ENCODE measurements at regions not wholly inside any gene's neighbourhood (a gene's known extent, or its start where the extent isn't known, plus 50 kb on each side); places are given as distances from the start of the nearest gene placed in this dataset.

DNA sequence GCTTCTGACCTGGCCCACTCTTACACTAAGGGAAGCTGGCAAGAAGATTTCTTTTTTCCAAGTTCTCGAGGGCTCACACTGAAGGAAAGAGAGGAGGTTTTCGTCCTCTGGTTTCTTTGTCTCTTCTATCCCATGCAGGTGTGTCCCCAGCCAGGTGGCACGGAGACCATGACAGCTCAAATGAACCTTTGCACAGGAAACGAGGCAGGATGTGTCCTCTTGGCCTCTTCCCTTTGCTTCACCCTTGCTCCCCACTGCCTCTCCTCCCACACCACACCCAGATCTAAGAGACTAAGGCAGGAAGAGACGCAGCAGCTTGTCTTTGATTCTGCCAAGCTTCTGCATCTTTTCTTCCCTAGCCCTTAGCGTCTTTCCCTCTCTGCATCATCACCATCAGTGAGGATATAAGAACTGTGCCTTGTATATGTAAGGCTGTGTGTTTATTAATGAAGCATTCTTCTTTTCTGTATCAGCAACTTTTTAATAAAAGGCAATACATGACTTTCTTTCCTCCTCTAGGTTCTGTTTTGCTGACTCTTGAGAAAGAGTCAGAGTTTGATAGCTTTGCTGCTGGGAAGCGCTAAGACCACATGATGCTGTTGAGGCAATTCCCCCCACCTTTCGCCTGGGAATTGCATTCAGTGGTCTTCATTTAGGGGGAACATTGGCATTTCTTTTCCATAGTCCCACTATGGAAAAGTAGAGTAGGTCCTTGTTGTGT lies 56.0 kb upstream of the PARVA start (continued):
- TF ChIP-seq, protein P1, sequence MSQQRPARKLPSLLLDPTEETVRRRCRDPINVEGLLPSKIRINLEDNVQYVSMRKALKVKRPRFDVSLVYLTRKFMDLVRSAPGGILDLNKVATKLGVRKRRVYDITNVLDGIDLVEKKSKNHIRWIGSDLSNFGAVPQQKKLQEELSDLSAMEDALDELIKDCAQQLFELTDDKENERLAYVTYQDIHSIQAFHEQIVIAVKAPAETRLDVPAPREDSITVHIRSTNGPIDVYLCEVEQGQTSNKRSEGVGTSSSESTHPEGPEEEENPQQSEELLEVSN (IDR thresholded peaks at IDR 0.05; ENCODE audit: borderline replicate concordance in 1 of 2, extremely low read depth in 1 of 2, insufficient read depth in 1 of 2, insufficient read length in 1 of 2, low read depth in 1 of 2, low read length in 1 of 2, poor library complexity in 1 of 2, severe bottlenecking in 1 of 2) = no peak
- TF ChIP-seq POLR2A (conservative IDR thresholded peaks at IDR 0.05) = no peak
- no peak for TF ChIP-seq ETS1 (conservative IDR thresholded peaks at IDR 0.05; ENCODE audit: control insufficient read depth, low read depth, low read length)
- no peak for TF ChIP-seq ZSCAN29 (IDR thresholded peaks at IDR 0.05)

- in situ Hi-C loops (cut with MboI) = loop anchor here (10.0 kb wide), 1 partner anchor 580 kb away; no protein-coding TSS in a partner anchor
- H3K79me2 ChIP-seq (ENCODE audit: control insufficient read depth, insufficient read depth, low read length) = no peaks in the 10 kb centered on the region
- no peaks in the 10 kb centered on the region for H4K20me1 ChIP-seq (replicated peaks; ENCODE audit: control insufficient read depth, insufficient read depth, low read length)
- H3K36me3 ChIP-seq (ENCODE audit: control insufficient read depth, insufficient read depth, low read length) = no peaks in the 10 kb centered on the region
- H3K27me3 ChIP-seq (ENCODE audit: control insufficient read depth in 2 of 2, insufficient read depth in 2 of 2, low read length in 2 of 2) = no peaks in the 10 kb centered on the region; a peak in 1 of 5 replicates
- no peak overlapping the region for H3K4me2 ChIP-seq (ENCODE audit: insufficient read depth, low read length)
- no peak overlapping the region for H3K27ac ChIP-seq (ENCODE audit: extremely low read depth, low read depth, low read length)
- no peak overlapping the region for H3K4me3 ChIP-seq
- 20% methylated on average over 3 of the region's 3 CpGs for WGBS (ENCODE audit: insufficient coverage, low coverage, missing lambda C conversion rate)
- H2AFZ ChIP-seq (ENCODE audit: low read depth, low read length) = no peak overlapping the region
- ChIA-PET CTCF (ENCODE audit: low intra/inter-chr PET ratio) (no interaction called here), POLR2A (no interaction called here)
- H3K9me3 ChIP-seq (replicated peaks; ENCODE audit: control insufficient read depth, insufficient read depth, low read depth, low read length) = no peaks in the 10 kb centered on the region
- no peak for FAIRE-seq
- no peaks in the 10 kb centered on the region for H3K4me1 ChIP-seq (replicated peaks in 1 of 2; ENCODE audit: control insufficient read depth in 2 of 2, insufficient read depth in 2 of 2, low read length in 2 of 2)
- no peak for DNase-seq (ENCODE audit: extremely low read depth in 1 of 4, low spot score in 3 of 4)
- no TSS peak for BruUV-seq (replicated peaks)
- TF ChIP-seq ZNF253 (CRISPR knock-in tag; conservative IDR thresholded peaks at IDR 0.05) (no peak), RBBP5 (IDR thresholded peaks at IDR 0.05; ENCODE audit: borderline replicate concordance, insufficient read depth, low read length, poor library complexity, severe bottlenecking) (no peak), ATF3 (IDR thresholded peaks at IDR 0.05) (peak; percentile 69), ATF3 (CRISPR knock-in tag; conservative IDR thresholded peaks at IDR 0.05) (no peak), ZNF121 (CRISPR knock-in tag; conservative IDR thresholded peaks at IDR 0.05) (no peak), ATF7 (IDR thresholded peaks at IDR 0.05) (peak; percentile 71; the same call in 1 of the 2 replicates), ZNF444 (CRISPR knock-in tag; IDR thresholded peaks at IDR 0.05) (no peak), IFI16 (CRISPR knock-in tag; IDR thresholded peaks at IDR 0.05) (no peak), MED1 (CRISPR knock-in tag; IDR thresholded peaks at IDR 0.05; ENCODE audit: borderline replicate concordance) (no peak), ZNF316 (IDR thresholded peaks at IDR 0.05) (no peak), E2F3 (CRISPR knock-in tag; IDR thresholded peaks at IDR 0.05) (no peak)
- TF ChIP-seq, protein P1 (IDR thresholded peaks at IDR 0.05; ENCODE audit: borderline replicate concordance in 1 of 2, extremely low read depth in 1 of 2, insufficient read depth in 1 of 2, insufficient read length in 1 of 2, low read depth in 1 of 2, low read length in 1 of 2, poor library complexity in 1 of 2, severe bottlenecking in 1 of 2) = no peak
- no peak for ATAC-seq
- intact Hi-C loops (cut with micrococcal nuclease) = no loop called here
- H3K9me1 ChIP-seq (ENCODE audit: control insufficient read depth, insufficient read depth, low read length) = no peaks in the 10 kb centered on the region
- H3K9ac ChIP-seq (ENCODE audit: insufficient read depth in 1 of 2, low read depth in 2 of 2, low read length in 2 of 2) = no peak overlapping the region
These were observed 52.8 kb upstream of the PARVA start for GRCh38 chr11:12324585-12324984.
